GM19455 (cell line): ENCODE measurements at regions not wholly inside any gene's neighbourhood (a gene's known extent, or its start where the extent isn't known, plus 50 kb on each side); places are given as distances from the start of the nearest gene placed in this dataset.

ENCODE experiments used
- ATAC-seq: cut with Tn5 transposase; IDR thresholded peaks from one replicate; pipeline ENCODE4 v1.9.1; 2021; ENCODE audit not compliant: unreplicated experiment

- ATAC-seq: no peak
These were observed 723.2 kb upstream of the CXADR start for GRCh38 chr21:16789636-16790035.

GRCh38 chr21:16792101-16792500 lies 720.7 kb upstream of the CXADR start:
- ATAC-seq: no peak

GRCh38 chr21:16794950-16795349 lies 717.9 kb upstream of the CXADR start:
- ATAC-seq: no peak

DNA sequence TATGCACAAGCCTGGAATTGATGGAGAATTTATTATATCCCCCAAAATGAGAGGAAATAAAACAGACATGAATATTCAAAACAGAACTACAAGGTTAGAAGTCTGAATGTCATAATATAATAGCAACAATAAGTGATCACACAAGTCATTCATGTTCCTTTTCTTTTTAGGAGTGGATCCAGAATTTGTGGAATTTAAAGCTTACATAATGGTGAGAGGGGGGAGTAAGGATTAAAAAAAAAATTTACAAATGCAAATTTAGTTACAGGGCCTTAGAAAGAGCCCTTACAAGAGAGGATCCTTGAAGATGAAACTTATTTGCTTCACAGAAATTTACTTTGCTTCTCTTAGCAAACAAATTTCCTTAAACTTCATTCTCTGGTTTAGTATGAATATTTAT lies 716.1 kb upstream of the CXADR start:
- ATAC-seq: no peak

- no peak for ATAC-seq
These were observed 715.3 kb upstream of the CXADR start for GRCh38 chr21:16797540-16797939.

GRCh38 chr21:16797966-16798365 lies 714.9 kb upstream of the CXADR start:
- ATAC-seq: no peak

DNA sequence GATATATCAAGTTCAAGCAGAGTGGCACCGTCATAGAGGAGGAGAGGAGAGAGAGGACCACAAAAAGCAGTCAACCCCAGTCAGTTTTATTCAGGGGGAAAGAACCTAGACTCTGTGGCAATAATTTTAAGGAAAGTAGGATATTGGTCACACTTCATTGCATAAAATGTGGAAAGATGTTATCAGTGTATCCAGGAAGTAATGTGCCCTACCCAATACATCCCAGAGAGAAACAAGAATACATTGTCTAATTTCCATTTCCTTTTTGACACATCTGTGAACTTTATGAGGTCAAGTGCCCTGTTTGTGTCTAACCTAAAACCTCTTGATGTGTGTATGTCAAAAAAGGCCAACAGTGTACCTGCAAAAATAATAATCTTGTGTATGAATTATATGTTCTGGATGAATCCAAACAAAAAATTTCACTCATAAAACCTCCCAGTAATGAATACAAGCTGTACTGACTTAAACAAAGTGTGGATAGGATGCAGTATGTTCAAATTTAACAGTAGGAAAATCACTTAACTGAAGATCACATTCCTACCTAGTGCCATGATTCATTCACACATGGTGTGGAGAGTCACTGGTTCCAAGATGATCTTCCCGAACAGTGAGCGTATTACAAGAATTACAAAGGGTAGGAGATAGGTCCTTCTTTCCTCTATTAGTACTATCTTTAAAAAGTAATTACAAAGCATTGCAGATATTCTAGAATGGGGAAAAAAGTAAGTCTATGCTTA lies 712.1 kb upstream of the CXADR start:
- ATAC-seq: no peak

- ATAC-seq: no peak
These were observed 701.8 kb upstream of the CXADR start for GRCh38 chr21:16811011-16811410.

DNA sequence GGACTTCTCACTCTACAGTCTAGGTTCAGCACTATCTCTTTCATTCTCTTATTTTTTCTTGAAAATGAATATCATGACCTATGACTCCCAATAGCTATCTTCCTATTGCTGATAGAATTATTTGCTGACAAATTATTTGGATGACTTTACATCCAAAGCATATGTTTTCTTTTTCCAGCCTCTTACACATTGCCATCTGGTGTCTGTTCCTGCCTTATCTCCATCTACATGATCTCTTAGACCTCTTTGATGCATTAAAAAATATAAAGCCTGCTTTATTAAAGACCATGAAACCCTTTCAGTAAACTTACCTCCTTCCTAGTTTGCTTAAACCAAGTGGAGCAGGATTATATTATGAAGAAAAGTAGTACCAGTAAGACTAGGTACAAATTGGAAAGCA lies 700.9 kb upstream of the CXADR start:
- ATAC-seq: no peak

GRCh38 chr21:16815243-16815642 lies 697.6 kb upstream of the CXADR start:
- no peak for ATAC-seq

- ATAC-seq: no peak
These were observed 691.3 kb upstream of the CXADR start for GRCh38 chr21:16821588-16821987.

GRCh38 chr21:16829532-16829931 lies 683.3 kb upstream of the CXADR start:
- no peak for ATAC-seq

DNA sequence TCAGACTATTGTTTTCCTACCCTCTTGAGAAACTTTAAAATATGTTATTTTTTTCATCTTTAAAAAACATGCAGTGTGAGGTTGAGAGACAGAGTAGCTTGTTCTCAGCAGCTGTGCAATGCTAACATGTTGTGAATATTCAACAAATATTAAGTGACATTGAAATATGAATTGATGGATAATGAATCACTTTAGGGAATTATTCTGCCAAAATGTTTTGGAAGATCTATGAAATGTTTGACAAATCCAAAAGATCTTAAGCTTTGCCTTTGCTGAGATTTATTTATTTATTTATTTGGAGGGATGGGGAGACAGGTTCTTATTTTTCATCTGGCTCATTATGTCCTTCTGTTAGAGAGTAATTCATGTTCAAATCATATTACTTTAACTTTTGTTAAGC lies 680.1 kb upstream of the CXADR start:
- ATAC-seq: no peak

DNA sequence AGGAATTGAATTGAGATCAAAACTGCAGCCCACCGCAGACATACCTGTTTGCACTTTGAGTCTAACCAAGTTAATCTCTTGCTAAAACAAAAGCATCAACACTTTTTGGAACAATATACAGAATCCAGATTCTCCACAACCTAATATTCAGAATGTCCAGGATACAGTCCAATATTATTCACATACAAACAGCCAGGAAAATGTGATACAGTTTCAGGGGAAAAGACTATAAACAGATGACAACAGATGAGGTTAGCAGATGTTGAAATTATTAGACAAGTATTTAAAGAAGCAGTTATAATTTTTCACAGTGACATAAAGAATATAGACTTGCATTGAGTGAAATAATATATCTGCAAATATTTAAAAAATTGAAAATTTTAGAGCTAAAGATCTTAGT lies 678.1 kb upstream of the CXADR start:
- ATAC-seq: no peak

DNA sequence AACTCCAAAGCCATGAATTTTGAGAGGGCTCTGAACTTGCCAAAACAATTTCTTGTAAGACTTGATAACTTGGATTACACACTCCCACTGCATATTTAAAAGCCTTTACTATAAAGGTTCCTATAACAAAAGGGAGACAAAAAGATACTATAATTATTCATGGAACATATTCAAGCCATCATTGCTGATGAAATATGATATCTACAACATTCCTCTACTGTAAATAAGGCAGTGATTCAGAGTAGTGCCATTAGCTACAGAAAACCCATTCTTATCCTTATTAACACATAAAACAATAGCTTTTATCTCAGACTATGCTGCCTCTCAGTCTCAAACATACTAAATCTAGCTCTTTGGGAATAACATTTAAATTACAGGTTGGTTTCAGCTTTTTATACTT lies 675.5 kb upstream of the CXADR start:
- no peak for ATAC-seq

DNA sequence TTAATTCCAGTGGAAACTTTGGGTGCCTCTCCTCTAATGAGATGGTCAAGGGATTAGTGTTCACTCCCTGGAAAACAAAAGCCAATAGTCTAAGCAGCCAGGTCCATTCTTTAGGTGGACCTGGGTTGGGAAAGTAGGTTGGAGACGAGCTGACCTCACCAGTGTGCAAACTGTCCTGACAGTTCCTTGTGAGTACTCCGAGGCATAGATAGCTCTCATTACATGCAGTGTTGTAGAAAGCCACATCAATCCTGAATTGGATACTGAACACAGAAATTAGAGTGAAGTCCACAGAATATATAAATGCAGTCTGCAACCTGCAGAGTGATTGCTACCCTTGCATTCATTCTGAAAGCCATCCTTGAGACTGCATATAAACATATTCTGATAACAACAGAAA lies 675.1 kb upstream of the CXADR start:
- ATAC-seq: no peak

DNA sequence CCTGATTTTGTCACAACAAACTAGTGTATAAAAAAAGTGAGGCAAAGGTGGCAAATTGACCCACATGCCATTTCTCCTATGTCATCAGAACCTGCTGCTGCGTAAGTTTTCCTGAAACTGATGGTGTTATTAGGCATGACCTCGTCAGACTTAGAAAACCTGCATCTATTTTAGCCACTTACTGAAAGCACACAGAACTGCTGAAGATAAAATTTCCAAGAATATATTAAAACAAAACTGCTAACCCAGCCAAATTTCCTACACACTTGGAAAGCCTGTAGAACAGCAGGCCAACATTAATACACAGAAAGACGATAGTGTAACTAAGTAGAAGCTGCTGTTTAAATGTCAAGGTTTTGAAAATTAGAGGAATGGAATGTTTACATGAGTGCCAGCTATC lies 674.5 kb upstream of the CXADR start:
- no peak for ATAC-seq

DNA sequence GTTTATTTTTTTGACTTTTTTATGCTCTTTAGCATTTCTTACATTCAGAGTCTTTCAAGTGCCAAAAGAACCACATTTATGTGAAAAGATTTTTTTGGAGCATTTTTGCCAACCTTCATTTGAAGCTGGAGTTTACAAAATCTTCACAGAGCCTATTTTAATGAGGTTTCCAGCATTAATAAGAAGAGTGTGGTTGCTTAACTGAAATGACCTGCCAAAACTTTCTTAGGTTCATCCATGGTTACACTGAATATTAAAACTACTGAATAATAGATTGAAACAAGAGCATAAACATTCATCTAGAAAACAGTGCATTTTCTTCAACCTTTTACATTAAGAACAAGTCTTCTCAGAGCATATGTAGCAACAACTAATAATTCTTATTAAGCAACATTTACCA lies 672.3 kb upstream of the CXADR start:
- no peak for ATAC-seq

DNA sequence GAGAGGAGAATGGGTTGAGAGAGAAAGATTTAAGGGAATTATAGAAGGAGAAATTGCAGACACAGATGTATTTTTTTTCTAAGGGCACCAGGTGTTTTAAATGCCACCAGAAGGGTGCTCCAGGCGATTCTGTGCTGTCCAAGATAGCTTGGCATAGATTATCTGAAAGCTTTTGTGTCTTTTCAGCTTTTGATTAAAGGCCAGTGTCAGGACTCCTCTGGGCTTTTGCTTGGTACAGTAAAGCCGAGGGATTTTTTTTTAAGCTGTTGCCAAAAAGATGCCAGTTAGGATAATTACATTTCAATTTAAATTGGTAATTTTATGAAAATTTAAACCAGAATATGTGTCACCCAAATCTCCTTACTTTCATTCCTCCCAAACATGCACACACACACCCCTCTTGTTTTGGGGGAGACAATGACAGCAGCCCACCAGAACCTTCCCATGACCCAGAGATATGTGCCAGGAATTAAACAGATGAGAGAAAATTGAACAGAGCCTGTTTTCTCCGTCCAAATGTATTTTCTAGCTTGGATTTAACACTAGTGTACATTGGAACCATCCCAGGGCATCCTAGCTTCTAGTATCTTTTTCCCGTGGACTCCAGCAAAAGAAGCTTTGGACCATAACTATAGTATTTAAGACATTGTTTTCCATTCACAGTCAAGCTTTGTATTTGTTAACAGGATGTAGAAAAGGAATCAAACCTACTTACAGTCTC lies 670.7 kb upstream of the CXADR start:
- no peak for ATAC-seq

DNA sequence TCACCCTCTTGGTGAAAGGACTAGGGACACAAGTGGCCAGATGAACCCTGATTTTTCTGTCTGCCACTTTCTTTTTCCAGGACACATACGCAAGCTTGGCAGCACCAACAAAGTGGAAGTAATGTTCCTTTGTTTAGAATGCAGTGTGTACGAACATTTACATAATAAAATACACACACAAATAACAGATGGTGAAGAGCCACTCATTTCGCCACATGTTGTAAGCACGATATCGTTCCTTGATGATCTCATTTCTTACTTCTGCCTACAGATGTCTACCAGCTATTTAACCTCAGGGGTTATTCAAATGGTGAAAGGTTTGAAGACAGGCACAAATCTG lies 670.2 kb upstream of the CXADR start:
- ATAC-seq: no peak

DNA sequence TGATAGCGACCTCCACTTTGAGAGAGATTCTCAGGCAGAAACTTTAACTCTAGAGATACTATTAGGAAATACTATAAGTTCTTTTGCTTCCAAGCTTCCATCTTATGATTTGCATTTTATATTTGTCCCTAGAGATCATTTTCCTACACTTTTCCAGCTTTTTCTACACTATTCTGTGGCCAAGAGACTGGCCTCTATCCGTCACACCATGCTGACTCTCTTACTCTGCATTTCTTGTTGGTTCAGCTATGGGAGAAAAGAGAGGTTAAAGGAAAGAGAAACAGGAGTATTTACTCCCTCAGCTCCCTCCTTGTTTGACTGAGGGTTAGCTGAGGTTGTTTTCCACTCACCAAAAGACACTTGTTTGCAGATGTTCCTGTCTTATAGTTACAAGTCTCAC lies 665.6 kb upstream of the CXADR start:
- no peak for ATAC-seq

DNA sequence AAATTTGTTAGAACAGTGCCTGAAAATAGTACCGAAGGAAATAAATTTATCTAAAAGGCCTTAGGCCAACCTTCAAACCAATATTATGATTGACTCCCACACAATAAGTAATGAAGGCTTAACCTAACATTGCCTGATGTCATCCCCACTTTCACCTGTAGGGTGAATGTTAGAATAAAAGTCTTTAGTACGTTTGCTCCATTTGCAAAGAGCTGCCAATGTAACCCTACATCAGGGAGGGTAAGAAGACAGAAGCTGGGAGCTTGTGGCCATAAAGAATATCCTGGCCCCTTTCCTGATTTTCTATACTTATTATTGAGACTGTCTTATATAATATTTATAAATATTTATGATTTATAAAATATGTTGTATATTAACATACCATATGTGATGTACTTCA lies 661.8 kb upstream of the CXADR start:
- no peak for ATAC-seq

DNA sequence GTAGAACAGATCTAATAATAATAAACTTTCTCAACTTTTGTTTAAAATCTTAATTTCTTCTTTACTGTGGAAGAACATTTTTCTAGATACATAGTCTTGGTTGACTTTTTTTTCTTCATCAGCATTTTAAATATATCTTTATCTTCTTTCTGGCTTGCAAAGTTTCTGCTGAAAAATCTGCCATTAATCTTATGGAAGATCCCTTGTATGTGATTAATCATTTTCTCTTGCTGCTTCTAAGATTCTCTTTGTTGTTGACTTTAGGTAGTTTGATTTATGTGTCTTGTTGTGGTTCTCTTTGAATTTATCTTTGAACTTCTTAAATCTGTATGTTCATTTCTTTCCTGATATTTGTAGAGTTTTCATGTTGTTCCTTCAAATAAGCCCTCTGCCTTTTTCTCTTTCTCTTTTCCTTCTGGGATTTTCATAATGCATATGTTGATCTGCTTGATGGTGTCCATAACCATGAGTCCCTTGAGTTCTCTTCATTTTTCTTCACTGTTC lies 657.6 kb upstream of the CXADR start:
- no peak for ATAC-seq
